Keratinocyte (primary cell): ENCODE measurements at regions not wholly inside any gene's neighbourhood (a gene's known extent, or its start where the extent isn't known, plus 50 kb on each side); places are given as distances from the start of the nearest gene placed in this dataset.

Experiments used
- DNase-seq: peaks from one replicate; pipeline ENCODE4 v3.0.0-alpha.2; 2011; ENCODE audit warnings: low read depth, missing footprints, low spot score
- FAIRE-seq: peaks from 2 replicates; lab custom pipeline; 2011; peaks lifted over from hg19 to GRCh38; lab: Jason Lieb, UNC
- H2AFZ ChIP-seq: 2 replicates; pipeline ENCODE4 v1.6.0; 2012; ENCODE audit warnings: low read length, control low read depth, inconsistent platforms; ENCODE audit not compliant: control insufficient read depth
- H3K27ac ChIP-seq: 2 replicates; pipeline ENCODE4 v1.5.1; 2011; ENCODE audit warnings: low read length; ENCODE audit not compliant: control insufficient read depth, insufficient read depth
- H3K27me3 ChIP-seq: 3 replicates; pipeline ENCODE4 v1.6.0; 2011; ENCODE audit warnings: low read length; ENCODE audit not compliant: control insufficient read depth, insufficient read depth; ENCODE audit errors: extremely low read depth
- H3K36me3 ChIP-seq, 2 experiments: 2 replicates in 1 of 2; 3 replicates in 1 of 2; pipeline ENCODE4 v1.5.1; 2011; ENCODE audit warnings: low read length in 2 of 2, mild to moderate bottlenecking in 1 of 2; ENCODE audit not compliant: control insufficient read depth in 2 of 2, insufficient read depth in 2 of 2; ENCODE audit errors: extremely low read depth in 1 of 2
- H3K4me1 ChIP-seq: 3 replicates; pipeline ENCODE4 v1.5.1; 2011; ENCODE audit warnings: low read length; ENCODE audit not compliant: control insufficient read depth, insufficient read depth; ENCODE audit errors: extremely low read depth
- H3K4me2 ChIP-seq: 3 replicates; pipeline ENCODE4 v1.6.0; 2011; ENCODE audit warnings: low read depth, low read length; ENCODE audit not compliant: control insufficient read depth, insufficient read depth; ENCODE audit errors: extremely low read depth
- H3K4me3 ChIP-seq, 3 experiments: fragments of 200-600 bp in 1 of 3; sonication (generic) in 1 of 3; 2 replicates in 2 of 3; 3 replicates in 1 of 3; pipeline ENCODE4 v1.5.1; 2011 to 2016; ENCODE audit warnings: low read length in 3 of 3, mild to moderate bottlenecking in 3 of 3, control low read depth in 2 of 3, inconsistent platforms in 1 of 3, low read depth in 1 of 3, mixed read lengths in 1 of 3, mixed run types in 1 of 3, moderate library complexity in 1 of 3; ENCODE audit not compliant: control insufficient read depth in 2 of 3, insufficient read depth in 2 of 3; ENCODE audit errors: extremely low read depth in 1 of 3
- H3K79me2 ChIP-seq: 2 replicates; pipeline ENCODE4 v1.6.0; 2012; ENCODE audit warnings: low read length; ENCODE audit not compliant: control insufficient read depth, insufficient read depth
- H3K9ac ChIP-seq: 3 replicates; pipeline ENCODE4 v1.6.0; 2011; ENCODE audit warnings: low read length; ENCODE audit not compliant: control insufficient read depth, insufficient read depth; ENCODE audit errors: extremely low read depth
- H3K9me1 ChIP-seq: 3 replicates; pipeline ENCODE4 v1.6.0; 2011; ENCODE audit warnings: low read length; ENCODE audit not compliant: control insufficient read depth, insufficient read depth; ENCODE audit errors: extremely low read depth
- H3K9me3 ChIP-seq: 2 replicates; pipeline ENCODE4 v1.5.1; 2012; ENCODE audit warnings: low read depth, low read length; ENCODE audit not compliant: control insufficient read depth
- H4K20me1 ChIP-seq: 3 replicates; pipeline ENCODE4 v1.6.0; 2011; ENCODE audit warnings: low read length; ENCODE audit not compliant: control insufficient read depth, insufficient read depth; ENCODE audit errors: extremely low read depth
- CTCF ChIP-seq, 3 experiments: IDR thresholded peaks in 1 of 3; conservative IDR thresholded peaks in 1 of 3; optimal IDR thresholded peaks in 1 of 3; 2 replicates in 2 of 3; 3 replicates in 1 of 3; pipeline versions ENCODE3 to v1.5.1; 2011; ENCODE audit warnings: low read length in 3 of 3, mild to moderate bottlenecking in 3 of 3, moderate library complexity in 2 of 3, control low read depth in 1 of 3, inconsistent platforms in 1 of 3; ENCODE audit not compliant: insufficient read depth in 2 of 3; ENCODE audit errors: extremely low read depth in 1 of 3
- EZH2 ChIP-seq: IDR thresholded peaks from one replicate; pipeline ENCODE4 v1.6.1; 2012; ENCODE audit warnings: inconsistent platforms, mild to moderate bottlenecking, low read length, moderate library complexity
- dilution Hi-C: fragments of 300-500 bp; cut with MboI; formaldehyde crosslinking; loops from one replicate; pipeline ENCODE4 v1.7.0; 2020; ENCODE audit warnings: low sequenced_read_pairs; ENCODE audit not compliant: extremely low pct_ligation_motif_present

- FAIRE-seq (no peak), DNase-seq (no peak)
- Histone ChIP-seq H3K9me3 (no peaks in the 10 kb centered on the region), H3K27me3 (no peaks in the 10 kb centered on the region), H3K36me3 (no peaks in the 10 kb centered on the region), H3K4me3 (no peak overlapping the region), H3K27ac (no peak overlapping the region), H3K4me1 (peaks cover 13% of the 10 kb centered on the region), H3K79me2 (no peaks in the 10 kb centered on the region), H3K9me1 (no peaks in the 10 kb centered on the region), H4K20me1 (no peaks in the 10 kb centered on the region), H3K9ac (no peak overlapping the region), H2AFZ (no peak overlapping the region), H3K4me2 (no peak overlapping the region)
- no peak for TF ChIP-seq EZH2
- no peak for TF ChIP-seq CTCF (optimal IDR thresholded peaks at IDR 0.05 in 1 of 3, IDR thresholded peaks at IDR 0.05 in 1 of 3, conservative IDR thresholded peaks at IDR 0.05 in 1 of 3; ENCODE audit: extremely low read depth in 1 of 3, insufficient read depth in 2 of 3, low read length in 3 of 3)
- dilution Hi-C loops = no loop called here
Observed at GRCh38 chr13:73671732-73672131, 462.5 kb downstream of the KLF12 start.

GRCh38 chr13:73671011-73671410 lies 463.2 kb downstream of the KLF12 start:
- H3K36me3 ChIP-seq = no peaks in the 10 kb centered on the region
- DNase-seq (no peak), FAIRE-seq (peak; percentile 5)
- H4K20me1 ChIP-seq = no peaks in the 10 kb centered on the region
- no peaks in the 10 kb centered on the region for H3K27me3 ChIP-seq
- no peaks in the 10 kb centered on the region for H3K9me1 ChIP-seq
- no peak overlapping the region for H3K4me2 ChIP-seq
- no peak overlapping the region for H3K9ac ChIP-seq
- H3K9me3 ChIP-seq = no peaks in the 10 kb centered on the region
- no peak for TF ChIP-seq CTCF (optimal IDR thresholded peaks at IDR 0.05 in 1 of 3, IDR thresholded peaks at IDR 0.05 in 1 of 3, conservative IDR thresholded peaks at IDR 0.05 in 1 of 3; ENCODE audit: extremely low read depth in 1 of 3, insufficient read depth in 2 of 3, low read length in 3 of 3)
- TF ChIP-seq EZH2 = no peak
- peaks cover 6% of the 10 kb centered on the region for H3K4me1 ChIP-seq
- H3K4me3 ChIP-seq = no peak overlapping the region
- no peak overlapping the region for H2AFZ ChIP-seq
- no peak overlapping the region for H3K27ac ChIP-seq
- dilution Hi-C loops = no loop called here
- no peaks in the 10 kb centered on the region for H3K79me2 ChIP-seq
